HL-60 (cell line): ENCODE measurements at regions not wholly inside any gene's neighbourhood (a gene's known extent, or its start where the extent isn't known, plus 50 kb on each side); places are given as distances from the start of the nearest gene placed in this dataset.
"Not testable (repeated sequence)": the region's sequence is repeated elsewhere in the genome, so short reads cannot be mapped to it uniquely, and the experiment has no call there.

ENCODE experiments used
- DNase-seq, 2 experiments: peaks; one replicate each; pipeline ENCODE4 v3.0.0-alpha.2; 2010 to 2020; ENCODE audit warnings: low read depth in 1 of 2, low spot score in 1 of 2
- H3K27ac ChIP-seq: fragments of 250-450 bp; sonication (Bioruptor Pico); replicated peaks from 2 replicates; pipeline ENCODE4 v1.5.1; 2020; ENCODE audit warnings: mild to moderate bottlenecking, moderate library complexity
- H3K27me3 ChIP-seq: fragments of 250-450 bp; sonication (Bioruptor Pico); 2 replicates; pipeline ENCODE4 v1.5.1; 2021; ENCODE audit warnings: mild to moderate bottlenecking, moderate library complexity; ENCODE audit not compliant: insufficient read depth, poor library complexity, severe bottlenecking
- H3K4me3 ChIP-seq: replicated peaks from 2 replicates; pipeline ENCODE4 v1.5.1; 2011; ENCODE audit warnings: mild to moderate bottlenecking, control low read depth, low read length; ENCODE audit not compliant: insufficient read depth
- CTCF ChIP-seq: IDR thresholded peaks from one replicate; pipeline ENCODE4 v1.5.1; 2011; ENCODE audit warnings: low read length, control low read depth, inconsistent platforms; ENCODE audit not compliant: insufficient read depth
- GABPA ChIP-seq: IDR thresholded peaks from 2 replicates; pipeline ENCODE4 v1.6.1; 2012; ENCODE audit warnings: low read depth
- POLR2AphosphoS5 ChIP-seq: IDR thresholded peaks from 2 replicates; pipeline ENCODE4 v1.6.1; 2012; ENCODE audit warnings: low read depth
- REST ChIP-seq: IDR thresholded peaks from 2 replicates; pipeline ENCODE4 v1.6.1; 2012; ENCODE audit warnings: low read depth; ENCODE audit not compliant: insufficient replicate concordance
- SPI1 ChIP-seq: IDR thresholded peaks from 2 replicates; pipeline ENCODE4 v1.6.1; 2012; ENCODE audit warnings: low read depth, mild to moderate bottlenecking, borderline replicate concordance

- DNase-seq = no peak
- Histone ChIP-seq H3K4me3 (no peak overlapping the region), H3K27ac (no peak overlapping the region), H3K27me3 (no peaks in the 10 kb centered on the region)
- no peak for TF ChIP-seq REST
These were observed 444.0 kb downstream of the OTOL1 start for GRCh38 chr3:161940621-161940965.

- TF ChIP-seq POLR2AphosphoS5 (no peak), CTCF (no peak), SPI1 (no peak), GABPA (no peak), REST (no peak)
- no peaks in the 10 kb centered on the region for H3K27me3 ChIP-seq
- no peak overlapping the region for H3K4me3 ChIP-seq
- no peak overlapping the region for H3K27ac ChIP-seq
- DNase-seq = no peak
These were observed 445.3 kb downstream of the OTOL1 start for GRCh38 chr3:161941891-161942290.

- not testable (repeated sequence) for H3K27me3 ChIP-seq, H3K27ac ChIP-seq, H3K4me3 ChIP-seq, DNase-seq
These were observed 447.3 kb downstream of the OTOL1 start for GRCh38 chr3:161943801-161944345.

GRCh38 chr3:161946443-161946960 lies 449.9 kb downstream of the OTOL1 start:
- TF ChIP-seq POLR2AphosphoS5 (no peak), CTCF (no peak), GABPA (no peak), REST (no peak)
- no peaks in the 10 kb centered on the region for H3K27me3 ChIP-seq
- DNase-seq = no peak
- no peak overlapping the region for H3K27ac ChIP-seq
- no peak overlapping the region for H3K4me3 ChIP-seq
